ENCODE measurements at regions not wholly inside any gene's neighbourhood (a gene's known extent, or its start where the extent isn't known, plus 50 kb on each side); places are given as distances from the start of the nearest gene placed in this dataset.

GRCh38 chr19:30106417-30107095 lies 164.5 kb downstream of the URI1 start:
- no peak for TF ChIP-seq CTCF (IDR thresholded peaks at IDR 0.05; ENCODE audit: low read depth, low read length)
- no peak for TF ChIP-seq EZH2phosphoT487 (IDR thresholded peaks at IDR 0.05; ENCODE audit: low read depth)

Measured in OCI-LY3 (cell line).